ENCODE measurements at regions not wholly inside any gene's neighbourhood (a gene's known extent, or its start where the extent isn't known, plus 50 kb on each side); places are given as distances from the start of the nearest gene placed in this dataset.
"Not testable (repeated sequence)": the region's sequence is repeated elsewhere in the genome, so short reads cannot be mapped to it uniquely, and the experiment has no call there.

DNA sequence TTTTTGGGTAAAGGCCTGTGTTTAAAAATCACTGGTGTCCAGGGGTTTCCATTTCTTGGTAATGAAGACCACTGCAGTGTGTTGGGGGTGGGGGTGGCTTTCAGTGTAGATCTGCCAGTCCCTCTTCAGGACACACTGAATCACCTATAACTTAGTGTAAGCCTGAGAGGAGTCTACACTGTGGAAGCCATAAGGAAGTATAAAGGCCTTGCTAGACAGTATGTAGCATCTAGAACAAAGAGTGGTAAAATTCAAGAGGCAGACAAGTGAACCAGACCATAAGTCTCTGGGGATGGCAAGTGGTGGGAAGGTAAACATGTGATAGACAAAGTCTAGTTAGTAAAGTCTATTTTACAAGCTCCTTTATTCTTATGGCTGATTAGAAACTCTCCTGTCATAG, 191.8 kb downstream of the CCNG2 start:
- TF ChIP-seq, protein P1, sequence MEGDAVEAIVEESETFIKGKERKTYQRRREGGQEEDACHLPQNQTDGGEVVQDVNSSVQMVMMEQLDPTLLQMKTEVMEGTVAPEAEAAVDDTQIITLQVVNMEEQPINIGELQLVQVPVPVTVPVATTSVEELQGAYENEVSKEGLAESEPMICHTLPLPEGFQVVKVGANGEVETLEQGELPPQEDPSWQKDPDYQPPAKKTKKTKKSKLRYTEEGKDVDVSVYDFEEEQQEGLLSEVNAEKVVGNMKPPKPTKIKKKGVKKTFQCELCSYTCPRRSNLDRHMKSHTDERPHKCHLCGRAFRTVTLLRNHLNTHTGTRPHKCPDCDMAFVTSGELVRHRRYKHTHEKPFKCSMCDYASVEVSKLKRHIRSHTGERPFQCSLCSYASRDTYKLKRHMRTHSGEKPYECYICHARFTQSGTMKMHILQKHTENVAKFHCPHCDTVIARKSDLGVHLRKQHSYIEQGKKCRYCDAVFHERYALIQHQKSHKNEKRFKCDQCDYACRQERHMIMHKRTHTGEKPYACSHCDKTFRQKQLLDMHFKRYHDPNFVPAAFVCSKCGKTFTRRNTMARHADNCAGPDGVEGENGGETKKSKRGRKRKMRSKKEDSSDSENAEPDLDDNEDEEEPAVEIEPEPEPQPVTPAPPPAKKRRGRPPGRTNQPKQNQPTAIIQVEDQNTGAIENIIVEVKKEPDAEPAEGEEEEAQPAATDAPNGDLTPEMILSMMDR (IDR thresholded peaks at IDR 0.05; ENCODE audit: low read depth, low read length, missing control alignments) = no peak
- H3K4me3 ChIP-seq (ENCODE audit: low read depth, low read length) = no peak overlapping the region
- DNase-seq (ENCODE audit: low read depth) = no peak

GRCh38 chr4:77349364-77349763, 192.4 kb downstream of the CCNG2 start:
- no peak for DNase-seq (ENCODE audit: low read depth)
- H3K4me3 ChIP-seq (ENCODE audit: low read depth, low read length) = no peak overlapping the region
- TF ChIP-seq, protein P1 (IDR thresholded peaks at IDR 0.05; ENCODE audit: low read depth, low read length, missing control alignments) = no peak

GRCh38 chr4:77349796-77350195, 192.8 kb downstream of the CCNG2 start:
- TF ChIP-seq, protein P1 (IDR thresholded peaks at IDR 0.05; ENCODE audit: low read depth, low read length, missing control alignments) = no peak
- DNase-seq (ENCODE audit: low read depth) = no peak
- H3K4me3 ChIP-seq (ENCODE audit: low read depth, low read length) = no peak overlapping the region

- DNase-seq (ENCODE audit: low read depth) = no peak
- H3K4me3 ChIP-seq (ENCODE audit: low read depth, low read length) = no peak overlapping the region
- TF ChIP-seq, protein P1 (IDR thresholded peaks at IDR 0.05; ENCODE audit: low read depth, low read length, missing control alignments) = no peak
Observed at GRCh38 chr4:77352192-77352591, 195.2 kb downstream of the CCNG2 start.

DNA sequence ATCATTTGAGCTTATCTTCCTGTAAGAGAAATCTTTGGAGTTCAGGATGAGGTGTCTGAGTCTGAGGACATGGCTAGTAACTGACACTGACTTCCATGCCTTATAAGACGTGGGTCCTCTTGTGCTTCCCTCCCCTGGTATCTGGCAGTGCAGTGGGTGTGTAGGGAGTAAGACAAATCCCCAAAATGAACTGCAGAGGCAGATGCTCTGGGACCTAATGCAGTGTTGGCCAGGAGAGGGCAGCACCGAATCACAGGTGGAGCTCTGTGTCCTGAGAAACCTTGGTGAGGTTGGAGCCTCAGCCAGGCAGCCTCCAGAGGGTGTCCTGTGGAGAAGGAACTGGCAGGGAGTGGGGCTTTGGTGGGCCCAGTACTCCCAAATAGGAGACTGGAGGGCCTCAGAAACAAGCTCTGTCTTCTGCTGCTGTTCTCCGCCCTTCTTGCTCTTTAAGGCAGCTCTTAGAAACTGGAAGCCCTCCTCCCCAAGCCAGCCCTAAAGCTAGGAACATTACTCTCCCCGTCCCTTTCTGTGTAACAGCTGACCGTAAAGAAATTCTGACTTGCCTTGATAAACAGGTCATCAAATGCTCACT, 196.8 kb downstream of the CCNG2 start:
- not testable (repeated sequence) for H3K4me3 ChIP-seq (ENCODE audit: low read depth, low read length); DNase-seq (ENCODE audit: low read depth)
- TF ChIP-seq, protein P1 (IDR thresholded peaks at IDR 0.05; ENCODE audit: low read depth, low read length, missing control alignments) = peak; percentile 21

GRCh38 chr4:77354550-77354949, 197.5 kb downstream of the CCNG2 start:
- no peak overlapping the region for H3K4me3 ChIP-seq (ENCODE audit: low read depth, low read length)
- TF ChIP-seq, protein P1 (IDR thresholded peaks at IDR 0.05; ENCODE audit: low read depth, low read length, missing control alignments) = no peak
- DNase-seq (ENCODE audit: low read depth) = no peak

- no peak overlapping the region for H3K4me3 ChIP-seq (ENCODE audit: low read depth, low read length)
- TF ChIP-seq, protein P1 (IDR thresholded peaks at IDR 0.05; ENCODE audit: low read depth, low read length, missing control alignments) = no peak
- DNase-seq (ENCODE audit: low read depth) = no peak
Observed at GRCh38 chr4:77355731-77356130, 198.7 kb downstream of the CCNG2 start.
